ENCODE measurements at regions not wholly inside any gene's neighbourhood (a gene's known extent, or its start where the extent isn't known, plus 50 kb on each side); places are given as distances from the start of the nearest gene placed in this dataset.
"Not testable (repeated sequence)": the region's sequence is repeated elsewhere in the genome, so short reads cannot be mapped to it uniquely, and the experiment has no call there.

DNA sequence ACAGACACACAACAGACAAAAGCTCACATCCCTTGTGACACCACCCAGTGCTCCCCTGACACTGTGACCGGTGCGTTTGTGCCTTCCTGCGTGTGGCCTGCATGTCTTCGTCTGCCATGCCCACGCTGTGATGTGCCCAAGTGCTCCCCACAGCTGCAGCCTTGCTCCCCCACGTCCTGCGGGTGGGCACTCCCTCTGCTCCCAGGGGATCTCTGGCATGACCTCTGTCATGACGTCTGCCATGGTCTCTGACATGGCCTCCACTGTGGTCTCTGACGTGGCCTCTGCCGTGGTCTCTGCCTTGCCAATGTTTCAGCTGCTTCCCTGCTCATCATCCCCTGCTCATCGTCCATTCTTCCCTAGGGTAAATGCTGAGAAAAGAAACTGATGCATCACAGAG, 200.9 kb downstream of the DLL1 start:
- peak overlapping the region; percentile 94 to 96 for H3K27ac Mint-ChIP-seq
- peaks cover 56% of the 10 kb centered on the region for H3K4me1 ChIP-seq (ENCODE audit: control insufficient read depth, insufficient read depth, low read length)
- H3K9me3 ChIP-seq (ENCODE audit: control insufficient read depth, insufficient read depth, low read length) = no peaks in the 10 kb centered on the region
- DNase-seq = peak; percentile 16 to 32
- peak; percentile 3 to 13 (median 5) for ATAC-seq
- intact Hi-C loops (cut with micrococcal nuclease) = loop anchor here (2.0 to 5.0 kb wide), 3 partner anchors 59 to 427 kb away; no protein-coding TSS in a partner anchor
- H3K27me3 ChIP-seq (ENCODE audit: control insufficient read depth, insufficient read depth, low read length) = no peaks in the 10 kb centered on the region
- peak overlapping the region; percentile 88 for H3K27ac ChIP-seq (ENCODE audit: low read length)
- 16% methylated on average over 11 of the region's 11 CpGs for WGBS (ENCODE audit: insufficient coverage)
- TF ChIP-seq, protein P1, sequence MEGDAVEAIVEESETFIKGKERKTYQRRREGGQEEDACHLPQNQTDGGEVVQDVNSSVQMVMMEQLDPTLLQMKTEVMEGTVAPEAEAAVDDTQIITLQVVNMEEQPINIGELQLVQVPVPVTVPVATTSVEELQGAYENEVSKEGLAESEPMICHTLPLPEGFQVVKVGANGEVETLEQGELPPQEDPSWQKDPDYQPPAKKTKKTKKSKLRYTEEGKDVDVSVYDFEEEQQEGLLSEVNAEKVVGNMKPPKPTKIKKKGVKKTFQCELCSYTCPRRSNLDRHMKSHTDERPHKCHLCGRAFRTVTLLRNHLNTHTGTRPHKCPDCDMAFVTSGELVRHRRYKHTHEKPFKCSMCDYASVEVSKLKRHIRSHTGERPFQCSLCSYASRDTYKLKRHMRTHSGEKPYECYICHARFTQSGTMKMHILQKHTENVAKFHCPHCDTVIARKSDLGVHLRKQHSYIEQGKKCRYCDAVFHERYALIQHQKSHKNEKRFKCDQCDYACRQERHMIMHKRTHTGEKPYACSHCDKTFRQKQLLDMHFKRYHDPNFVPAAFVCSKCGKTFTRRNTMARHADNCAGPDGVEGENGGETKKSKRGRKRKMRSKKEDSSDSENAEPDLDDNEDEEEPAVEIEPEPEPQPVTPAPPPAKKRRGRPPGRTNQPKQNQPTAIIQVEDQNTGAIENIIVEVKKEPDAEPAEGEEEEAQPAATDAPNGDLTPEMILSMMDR (IDR thresholded peaks at IDR 0.05) = no peak
- no peaks in the 10 kb centered on the region for H3K9me3 Mint-ChIP-seq
- peak overlapping the region; percentile 86 for H3K4me3 Mint-ChIP-seq
- peaks cover 24 to 52% of the 10 kb centered on the region in 2 donors for H3K4me1 Mint-ChIP-seq
- no peak overlapping the region for H3K4me3 ChIP-seq (ENCODE audit: low read length)
- H3K36me3 ChIP-seq (ENCODE audit: control insufficient read depth, insufficient read depth, low read length) = no peaks in the 10 kb centered on the region
- no peaks in the 10 kb centered on the region for H3K36me3 Mint-ChIP-seq
- H3K27me3 Mint-ChIP-seq (ENCODE audit: low read depth in 2 of 2) = no peaks in the 10 kb centered on the region

DNA sequence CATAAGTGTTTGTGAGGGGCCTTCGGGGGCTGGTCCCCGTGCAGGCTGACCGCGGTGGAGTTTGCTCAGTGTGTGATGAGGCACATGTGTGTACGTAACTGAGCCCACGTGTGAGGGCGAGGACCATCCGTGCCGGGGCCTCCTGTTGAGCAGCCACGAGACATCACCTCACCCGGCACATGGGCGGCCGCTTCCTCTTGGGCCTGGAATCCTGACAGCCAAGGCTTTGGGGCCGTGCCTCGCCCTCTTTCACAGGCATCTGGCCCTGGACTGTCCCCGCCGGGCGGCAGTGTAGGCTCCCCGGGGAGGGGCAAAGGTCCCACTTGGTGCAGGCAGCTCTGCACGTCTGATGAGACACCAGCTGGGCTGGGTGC, 202.3 kb downstream of the DLL1 start:
- Histone ChIP-seq H3K4me1 (ENCODE audit: control insufficient read depth, insufficient read depth, low read length) (peaks cover 56% of the 10 kb centered on the region), H3K27me3 (ENCODE audit: control insufficient read depth, insufficient read depth, low read length) (no peaks in the 10 kb centered on the region), H3K27ac (ENCODE audit: low read length) (peak overlapping the region; percentile 88), H3K36me3 (ENCODE audit: control insufficient read depth, insufficient read depth, low read length) (no peaks in the 10 kb centered on the region), H3K4me3 (ENCODE audit: low read length) (peak overlapping the region; percentile 48), H3K9me3 (ENCODE audit: control insufficient read depth, insufficient read depth, low read length) (no peaks in the 10 kb centered on the region)
- Mint-ChIP-seq H3K27ac (peak overlapping the region; percentile 94 to 96), H3K4me3 (peak overlapping the region; percentile 86), H3K27me3 (ENCODE audit: low read depth in 2 of 2) (no peaks in the 10 kb centered on the region), H3K4me1 (peaks cover 24 to 52% of the 10 kb centered on the region in 2 donors), H3K9me3 (no peaks in the 10 kb centered on the region), H3K36me3 (no peaks in the 10 kb centered on the region)
- ATAC-seq = peak; percentile 53 to 62 (median 61)
- WGBS (ENCODE audit: insufficient coverage) = 25% methylated on average over 20 of the region's 20 CpGs
- DNase-seq = peak; percentile 41 to 54
- TF ChIP-seq, protein P1 (IDR thresholded peaks at IDR 0.05) = no peak
- intact Hi-C loops (cut with micrococcal nuclease) = loop anchor here (2.0 to 5.0 kb wide), 3 partner anchors 60 to 428 kb away; no protein-coding TSS in a partner anchor

- no peaks in the 10 kb centered on the region for H3K9me3 Mint-ChIP-seq
- H3K27ac ChIP-seq (ENCODE audit: low read length) = peak overlapping the region; percentile 88
- TF ChIP-seq, protein P1 (IDR thresholded peaks at IDR 0.05) = no peak
- H3K4me1 Mint-ChIP-seq = peaks cover 29 to 52% of the 10 kb centered on the region in 2 donors
- 4% methylated on average over 36 of the region's 36 CpGs for WGBS (ENCODE audit: insufficient coverage)
- intact Hi-C loops (cut with micrococcal nuclease) = loop anchor here (2.0 to 5.0 kb wide), 3 partner anchors 61 to 429 kb away; no protein-coding TSS in a partner anchor
- H3K27me3 Mint-ChIP-seq (ENCODE audit: low read depth in 2 of 2) = no peaks in the 10 kb centered on the region
- H3K27ac Mint-ChIP-seq = peak overlapping the region; percentile 94 to 96
- H3K4me3 Mint-ChIP-seq = peak overlapping the region; percentile 86
- no peaks in the 10 kb centered on the region for H3K36me3 Mint-ChIP-seq
- DNase-seq = peak; percentile 55 to 81
- H3K36me3 ChIP-seq (ENCODE audit: control insufficient read depth, insufficient read depth, low read length) = no peaks in the 10 kb centered on the region
- ATAC-seq = peak; percentile 66 to 79 (median 74)
- H3K4me3 ChIP-seq (ENCODE audit: low read length) = peak overlapping the region; percentile 48
- H3K9me3 ChIP-seq (ENCODE audit: control insufficient read depth, insufficient read depth, low read length) = no peaks in the 10 kb centered on the region
- H3K27me3 ChIP-seq (ENCODE audit: control insufficient read depth, insufficient read depth, low read length) = no peaks in the 10 kb centered on the region
- peaks cover 56% of the 10 kb centered on the region for H3K4me1 ChIP-seq (ENCODE audit: control insufficient read depth, insufficient read depth, low read length)
These were observed 202.8 kb downstream of the DLL1 start for GRCh38 chr6:170087941-170088581.

- not testable (repeated sequence) for H3K9me3 Mint-ChIP-seq; ATAC-seq; H3K27me3 Mint-ChIP-seq (ENCODE audit: low read depth in 2 of 2); H3K27me3 ChIP-seq (ENCODE audit: control insufficient read depth, insufficient read depth, low read length); H3K36me3 ChIP-seq (ENCODE audit: control insufficient read depth, insufficient read depth, low read length); H3K27ac ChIP-seq (ENCODE audit: low read length); H3K4me3 ChIP-seq (ENCODE audit: low read length); H3K4me3 Mint-ChIP-seq; H3K9me3 ChIP-seq (ENCODE audit: control insufficient read depth, insufficient read depth, low read length); H3K36me3 Mint-ChIP-seq
- intact Hi-C loops (cut with micrococcal nuclease) = loop anchor here (5.0 kb wide), 1 partner anchor 375 kb away; no protein-coding TSS in a partner anchor
- 75% methylated on average over 14 of the region's 25 CpGs for WGBS (ENCODE audit: insufficient coverage)
- peaks cover 36 to 56% of the 10 kb centered on the region in 2 donors for H3K4me1 Mint-ChIP-seq
- H3K4me1 ChIP-seq (ENCODE audit: control insufficient read depth, insufficient read depth, low read length) = peaks cover 59% of the 10 kb centered on the region
- H3K27ac Mint-ChIP-seq = peak overlapping the region; percentile 94 to 96
- peak; percentile 7 to 65 for DNase-seq
These were observed 203.5 kb downstream of the DLL1 start for GRCh38 chr6:170087421-170087780.

All from natural killer cell (primary cell).